NCI-H2107 treated with DMSO at 0.1 percent for 48 hours (cell line): ENCODE measurements at regions not wholly inside any gene's neighbourhood (a gene's known extent, or its start where the extent isn't known, plus 50 kb on each side); places are given as distances from the start of the nearest gene placed in this dataset.

Source experiments
- DNase-seq: peaks from one replicate; lab custom pipeline; 2025; ENCODE audit not compliant: unreplicated experiment; lab: John Stamatoyannopoulos, UW

DNA sequence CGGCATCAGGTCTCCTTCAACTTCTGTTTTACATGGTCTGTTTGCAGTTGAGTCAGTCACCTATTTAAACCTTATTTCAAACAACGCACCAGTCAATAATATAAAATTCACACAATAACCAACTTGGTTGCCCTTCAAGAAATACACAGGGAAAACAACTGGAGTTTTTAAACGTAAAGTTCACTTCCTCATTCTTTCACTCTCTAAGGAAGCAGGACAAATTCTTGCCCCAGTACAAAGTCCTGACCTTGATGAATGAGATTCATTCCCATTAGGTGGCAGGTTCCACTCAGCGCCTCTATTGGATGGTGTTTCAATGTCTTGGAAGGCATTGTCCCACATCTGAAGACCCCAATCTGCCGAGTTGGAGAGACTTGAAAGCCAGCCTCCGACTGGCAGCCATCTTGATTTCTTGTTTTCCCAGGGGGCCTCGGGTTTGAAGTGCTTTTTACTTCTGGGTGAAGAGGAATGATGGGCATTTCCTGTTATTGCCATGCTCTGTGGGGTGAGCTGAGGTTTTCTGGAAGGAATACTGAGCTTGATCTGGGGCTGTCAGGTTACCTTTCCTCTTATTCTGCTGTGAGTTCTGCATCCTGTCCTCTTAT lies 105.0 kb downstream of the ACER2 start:
- no peak for DNase-seq

DNA sequence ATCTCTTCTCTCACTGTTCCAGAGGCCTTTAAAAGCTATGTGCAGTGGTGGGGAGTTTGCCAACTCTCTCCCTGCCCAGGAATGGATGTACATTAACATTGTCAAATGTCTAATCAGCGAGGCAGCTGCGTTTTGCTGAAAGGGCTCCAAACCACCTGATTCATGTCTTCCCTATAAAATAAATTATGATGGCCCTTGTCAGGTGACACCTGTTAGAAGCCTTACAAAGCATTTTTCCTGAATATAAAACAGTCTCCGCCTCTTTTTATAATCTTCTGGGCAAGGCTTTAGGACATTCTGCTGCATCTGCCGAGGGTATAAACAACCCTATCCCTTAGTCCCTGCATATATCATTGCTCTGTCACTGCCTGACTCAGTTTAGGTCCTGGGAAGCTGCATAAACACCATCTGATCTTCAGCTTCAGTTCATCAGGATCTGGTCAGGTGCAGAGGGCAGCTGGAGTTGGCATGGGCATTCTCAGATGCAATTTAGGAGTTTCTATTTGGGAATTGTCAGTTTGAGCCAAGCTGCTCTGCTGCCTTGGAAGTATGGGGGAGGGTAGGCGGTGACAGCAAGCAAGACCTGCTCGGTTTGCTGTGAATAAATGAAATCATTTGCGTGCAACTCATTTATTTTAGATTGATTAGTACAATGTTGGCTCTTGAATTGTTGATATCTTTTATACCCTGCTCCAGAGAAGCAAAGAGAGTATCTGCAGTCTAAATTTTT lies 103.5 kb downstream of the ACER2 start:
- peak; percentile 16 for DNase-seq

DNA sequence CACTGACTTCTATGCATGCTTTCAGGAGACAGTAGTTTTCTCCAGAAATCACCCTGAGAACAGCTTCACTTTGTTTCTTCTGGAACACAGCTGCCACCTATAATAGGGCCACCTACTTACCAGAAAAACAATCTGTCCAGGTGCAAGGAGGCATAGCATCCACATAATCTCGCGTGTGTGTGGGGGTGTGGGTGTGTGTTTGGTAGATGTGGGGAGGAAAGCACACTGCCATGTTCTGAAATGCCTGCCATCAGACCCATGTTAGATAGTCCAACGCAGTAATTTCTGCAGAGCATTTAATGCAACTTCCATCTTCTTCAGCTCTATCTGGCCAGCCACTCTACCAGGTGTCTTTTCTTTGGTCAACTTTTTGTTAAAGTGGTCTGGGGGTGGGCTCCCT lies 102.9 kb downstream of the ACER2 start:
- no peak for DNase-seq

DNA sequence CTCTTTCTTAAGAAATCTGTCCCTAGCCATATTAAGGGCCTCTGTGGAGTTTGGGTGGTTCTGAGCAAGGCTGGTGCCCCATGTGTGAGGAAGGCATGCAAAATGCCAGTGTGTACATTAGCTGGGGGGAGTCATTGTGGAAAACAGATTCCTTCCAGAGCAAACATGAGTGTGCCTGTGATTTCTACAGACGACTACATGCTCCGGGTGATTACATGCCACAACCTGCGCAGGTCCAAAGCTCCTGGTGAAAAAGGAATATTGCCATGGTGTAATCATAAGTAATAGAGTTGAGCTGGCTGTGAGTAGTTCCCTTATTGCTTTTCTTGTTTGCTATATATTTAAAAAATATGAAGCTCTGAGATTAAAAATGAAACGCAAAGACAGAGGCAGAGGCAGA lies 102.1 kb downstream of the ACER2 start:
- DNase-seq = no peak
